ENCODE measurements at regions not wholly inside any gene's neighbourhood (a gene's known extent, or its start where the extent isn't known, plus 50 kb on each side); places are given as distances from the start of the nearest gene placed in this dataset.
"Not testable (repeated sequence)": the region's sequence is repeated elsewhere in the genome, so short reads cannot be mapped to it uniquely, and the experiment has no call there.

- no peak for FAIRE-seq
Measured at GRCh38 chr13:79966059-79966458, 374.9 kb downstream of the SPRY2 start.

GRCh38 chr13:79946556-79946955, 394.4 kb downstream of the SPRY2 start:
- no peak for FAIRE-seq

DNA sequence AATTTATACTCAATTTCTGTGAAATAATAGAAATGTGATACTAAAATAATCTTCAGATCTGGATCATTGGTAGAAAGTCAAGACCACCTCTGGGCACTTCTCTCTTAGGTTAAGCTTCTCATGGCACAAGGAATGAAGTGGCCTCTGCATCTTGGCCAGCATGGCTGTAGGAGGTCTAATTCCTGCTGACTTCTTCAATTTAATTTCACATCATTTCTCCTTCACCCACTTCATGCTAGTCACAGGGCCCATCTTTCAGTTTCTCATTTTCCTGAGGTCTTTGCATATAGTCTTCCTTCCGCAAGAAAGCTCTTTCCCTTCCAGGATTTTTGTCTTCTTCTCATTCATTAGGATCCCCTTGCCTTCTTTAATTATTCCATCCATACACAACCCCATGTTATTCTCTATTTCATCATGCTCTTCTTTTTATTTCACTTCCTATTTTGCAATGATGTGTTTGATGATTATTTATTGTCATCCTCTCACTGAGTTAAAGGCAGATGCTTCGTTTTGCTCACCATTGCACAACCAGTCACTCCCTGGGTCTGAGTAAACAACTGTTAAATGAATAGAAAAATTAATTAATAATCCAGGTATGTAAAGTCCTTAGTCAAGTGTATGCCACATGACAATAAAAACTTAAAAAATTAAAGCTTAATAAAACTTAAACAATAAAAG, 397.4 kb downstream of the SPRY2 start:
- FAIRE-seq, result no peak

DNA sequence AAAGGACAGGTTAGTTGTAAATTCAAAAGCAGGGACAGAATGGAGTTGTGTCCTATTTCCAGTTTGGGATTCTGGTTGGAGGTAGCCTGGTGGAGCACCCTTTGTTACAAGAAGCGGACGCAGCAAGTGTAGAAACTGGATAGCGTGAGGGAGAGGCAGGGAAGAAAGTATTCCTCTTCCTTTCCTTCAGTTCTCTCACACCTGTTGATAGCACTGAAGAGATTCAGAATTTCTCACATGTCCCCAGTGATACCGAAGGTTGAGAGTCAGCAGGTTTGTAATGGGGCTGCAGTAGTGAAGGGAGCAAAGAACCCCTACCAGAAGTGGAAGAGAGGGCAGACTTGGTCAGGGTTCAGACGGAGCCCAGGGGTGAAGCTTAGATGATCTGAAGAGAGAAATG, 399.2 kb downstream of the SPRY2 start:
- no peak for FAIRE-seq

- FAIRE-seq, result no peak
Measured at GRCh38 chr13:79939689-79940088, 401.2 kb downstream of the SPRY2 start.

DNA sequence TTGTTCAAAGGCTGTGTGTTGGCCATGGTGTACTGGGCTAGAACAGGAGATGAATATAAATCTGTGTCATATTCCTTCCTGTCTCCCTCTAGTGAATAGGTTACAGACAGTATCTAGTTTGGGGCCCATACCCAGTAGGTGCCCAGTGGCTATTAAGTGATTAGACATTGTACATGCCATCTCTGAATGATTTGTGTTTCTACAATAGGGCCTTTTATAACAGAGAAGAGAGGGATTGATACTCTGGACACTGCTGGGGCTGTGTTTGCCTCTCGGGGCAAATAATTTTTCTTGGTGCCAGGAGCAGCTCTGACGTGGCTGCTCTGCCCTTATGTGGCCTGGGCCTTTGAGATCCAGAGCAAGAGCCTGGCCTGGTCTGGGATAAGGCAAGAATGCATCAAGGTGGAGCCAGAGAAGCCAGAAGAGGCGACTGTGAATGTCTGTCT, 403.1 kb downstream of the SPRY2 start:
- no peak for FAIRE-seq

- FAIRE-seq, result no peak
Measured at GRCh38 chr13:79937311-79937710, 403.6 kb downstream of the SPRY2 start.

DNA sequence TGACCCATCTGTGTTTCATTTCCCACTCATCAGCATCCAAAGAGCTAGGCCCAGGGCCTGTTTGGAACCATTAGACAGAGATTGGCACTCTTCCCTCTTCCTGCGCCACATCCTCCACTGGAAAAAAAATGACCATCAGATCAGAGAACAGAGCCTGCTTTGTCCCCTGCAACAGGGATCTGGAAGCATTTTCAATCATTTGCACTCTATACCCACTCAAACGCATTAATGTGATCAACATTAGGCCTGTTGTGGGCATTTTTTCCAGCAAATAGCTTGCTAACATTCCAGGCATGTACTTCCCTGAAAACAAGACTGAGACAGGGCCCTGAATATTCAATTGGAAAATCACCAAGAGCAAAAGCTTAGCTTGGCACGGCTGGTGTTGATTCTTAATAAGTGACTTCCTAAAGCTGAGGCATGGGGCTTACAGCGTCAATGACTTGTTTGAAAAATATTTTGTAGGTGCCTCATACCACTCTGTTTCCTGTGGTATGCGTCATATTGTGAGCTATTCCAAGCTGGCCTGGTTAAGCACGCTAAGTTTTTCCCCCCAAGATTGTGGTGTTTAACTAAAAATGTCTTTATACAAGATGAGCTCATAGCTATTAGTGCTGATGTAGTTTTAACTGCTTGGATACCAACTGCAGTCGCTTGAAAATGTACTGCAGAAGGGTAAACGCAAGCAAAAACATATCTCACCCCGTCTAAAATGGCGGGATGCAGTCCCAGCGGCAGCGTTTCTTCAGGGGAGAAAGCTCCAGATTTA, 404.4 kb downstream of the SPRY2 start:
- no peak for FAIRE-seq

GRCh38 chr13:79935121-79935520, 405.8 kb downstream of the SPRY2 start:
- FAIRE-seq, result no peak

DNA sequence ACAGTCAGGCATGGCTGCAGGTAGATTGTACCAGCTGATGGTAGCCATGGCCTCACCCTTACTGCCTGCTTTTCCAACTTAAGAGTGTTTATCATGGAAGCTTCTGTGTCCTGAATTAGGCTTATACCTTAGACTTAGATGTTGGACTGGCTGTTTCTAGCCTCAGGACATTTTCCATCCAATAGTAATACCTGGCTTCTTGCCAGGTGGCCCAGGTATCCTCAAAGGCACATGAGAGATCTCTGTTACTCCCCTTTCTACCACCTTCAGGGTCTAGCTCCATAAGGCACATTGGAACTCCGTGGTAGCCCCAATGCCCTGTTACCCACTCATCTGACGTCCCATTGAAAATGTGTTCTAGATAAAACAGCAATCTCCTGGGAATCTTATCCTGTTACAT, 407.5 kb downstream of the SPRY2 start:
- no peak for FAIRE-seq

- FAIRE-seq, result no peak
Measured at GRCh38 chr13:79932556-79932955, 408.4 kb downstream of the SPRY2 start.

GRCh38 chr13:79923973-79924556, 416.9 kb downstream of the SPRY2 start:
- not testable (repeated sequence) for FAIRE-seq

DNA sequence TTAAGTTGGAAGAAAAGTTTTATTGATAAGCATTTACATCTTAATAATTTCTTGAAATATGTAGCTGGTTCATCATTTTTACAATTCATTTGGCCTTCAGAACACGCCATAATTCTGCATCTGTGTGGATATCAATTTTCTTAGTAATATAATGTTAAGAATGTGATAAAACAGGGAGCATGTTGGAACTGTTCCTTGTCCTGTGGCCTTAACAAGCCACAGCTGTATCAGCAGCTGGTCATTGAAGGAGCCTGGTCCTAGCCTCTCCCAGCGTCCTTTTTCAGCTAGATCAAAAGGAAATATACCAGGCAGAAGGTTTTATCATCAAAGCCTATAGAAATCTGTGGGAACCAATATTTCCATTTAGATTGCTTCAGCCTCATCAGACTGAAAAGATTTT, 421.8 kb downstream of the SPRY2 start:
- FAIRE-seq, result no peak

GRCh38 chr13:79918620-79919019, 422.3 kb downstream of the SPRY2 start:
- FAIRE-seq, result no peak

DNA sequence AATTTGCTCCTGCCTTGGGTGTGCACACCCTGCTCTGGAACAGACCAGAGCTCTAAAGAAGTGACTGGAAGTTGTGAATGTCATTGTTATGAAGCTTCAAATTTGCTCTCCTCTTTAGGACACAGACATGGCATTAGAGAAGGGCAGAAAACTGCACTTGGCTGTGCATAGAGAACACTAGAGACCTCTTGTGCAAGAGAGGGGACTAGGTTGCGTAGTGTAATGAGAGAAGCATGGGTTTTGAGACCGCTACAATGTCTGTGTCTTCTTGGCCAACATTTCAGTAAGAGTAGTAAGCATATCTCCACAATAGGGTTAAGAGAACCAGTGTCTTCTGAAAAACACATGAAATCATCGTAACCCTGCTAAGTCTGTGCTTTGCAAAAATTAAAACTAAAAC, 423.3 kb downstream of the SPRY2 start:
- no peak for FAIRE-seq

DNA sequence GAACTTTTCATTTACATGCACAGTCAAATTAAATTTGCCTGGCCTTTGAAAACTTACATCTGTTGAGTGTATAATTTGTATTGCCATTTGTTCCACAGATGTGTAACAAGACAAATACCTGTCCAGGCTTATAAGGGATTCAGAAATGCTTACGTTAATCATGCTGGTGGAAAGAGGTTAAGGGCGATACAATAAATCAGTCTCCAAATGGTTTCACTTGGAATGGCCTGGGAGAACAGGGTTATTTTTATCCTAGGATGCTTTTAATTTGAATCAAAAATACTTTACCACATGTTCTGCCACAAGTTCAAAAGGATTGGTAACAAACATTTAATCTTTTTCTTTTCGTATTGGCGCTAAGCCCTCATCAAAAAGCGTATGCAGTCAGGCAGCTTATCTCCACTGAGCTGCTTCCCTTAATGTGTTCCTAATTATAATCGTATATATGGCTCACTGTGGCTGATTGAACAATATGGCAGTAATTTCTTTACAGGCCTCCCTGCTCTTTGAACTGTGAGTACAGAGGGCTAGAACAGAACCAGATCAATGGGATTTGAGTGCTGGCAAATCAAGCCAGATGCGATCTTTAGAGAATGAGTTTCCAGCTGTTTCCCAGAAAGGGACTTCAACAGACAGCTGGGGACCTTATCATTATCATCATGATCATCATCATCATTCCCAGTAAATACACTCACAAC, 425.7 kb downstream of the SPRY2 start:
- FAIRE-seq, result no peak

DNA sequence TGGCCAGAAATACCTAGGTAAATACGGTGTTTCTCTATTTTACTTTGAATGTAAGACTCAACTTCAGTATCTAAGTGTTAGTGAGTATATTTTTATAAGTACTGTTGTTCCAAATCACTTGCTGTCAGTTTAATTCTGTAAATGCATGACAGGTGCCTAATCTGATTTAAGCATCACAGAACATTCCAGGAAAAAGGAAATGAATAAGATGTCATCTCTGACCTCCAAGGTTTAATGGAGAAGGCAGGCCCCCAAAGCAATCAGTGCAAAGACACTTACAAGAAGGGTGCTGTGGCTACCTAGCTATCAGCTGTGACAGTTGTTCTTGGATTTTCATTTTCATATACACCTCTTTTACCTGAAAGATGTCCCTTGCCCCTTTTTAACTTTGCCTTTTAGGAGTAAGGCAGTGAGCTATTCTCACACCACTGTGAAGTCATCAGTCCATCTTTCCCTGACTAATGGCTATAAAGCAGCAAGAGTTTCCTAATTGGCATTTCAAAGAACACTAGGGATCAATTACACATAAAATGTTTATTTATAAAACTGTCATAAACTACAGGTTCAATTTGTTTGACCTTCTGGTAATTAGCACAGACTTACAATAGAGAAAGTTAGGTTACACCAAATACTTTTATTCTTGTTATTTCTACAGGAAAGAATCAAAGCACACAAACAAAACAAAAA, 427.6 kb downstream of the SPRY2 start:
- FAIRE-seq, result no peak

DNA sequence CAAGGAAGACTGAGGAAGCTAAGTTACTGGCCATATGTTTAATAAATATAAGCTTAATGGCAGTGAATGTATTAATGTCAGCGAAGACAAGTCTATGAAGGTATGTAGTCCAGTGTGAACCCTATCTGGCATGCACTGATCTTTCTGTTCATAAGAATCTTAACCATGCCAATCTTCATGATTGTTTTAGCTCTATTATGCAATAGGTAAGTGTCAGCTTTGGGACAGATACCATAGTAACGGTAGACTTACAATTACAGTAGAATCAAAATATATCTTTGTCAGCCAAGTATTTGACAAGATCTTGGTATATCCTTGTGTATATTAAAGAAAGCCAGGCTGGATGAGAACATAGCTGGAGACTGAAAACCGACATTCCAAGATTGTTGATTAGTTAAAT, 428.5 kb downstream of the SPRY2 start:
- FAIRE-seq, result no peak

DNA sequence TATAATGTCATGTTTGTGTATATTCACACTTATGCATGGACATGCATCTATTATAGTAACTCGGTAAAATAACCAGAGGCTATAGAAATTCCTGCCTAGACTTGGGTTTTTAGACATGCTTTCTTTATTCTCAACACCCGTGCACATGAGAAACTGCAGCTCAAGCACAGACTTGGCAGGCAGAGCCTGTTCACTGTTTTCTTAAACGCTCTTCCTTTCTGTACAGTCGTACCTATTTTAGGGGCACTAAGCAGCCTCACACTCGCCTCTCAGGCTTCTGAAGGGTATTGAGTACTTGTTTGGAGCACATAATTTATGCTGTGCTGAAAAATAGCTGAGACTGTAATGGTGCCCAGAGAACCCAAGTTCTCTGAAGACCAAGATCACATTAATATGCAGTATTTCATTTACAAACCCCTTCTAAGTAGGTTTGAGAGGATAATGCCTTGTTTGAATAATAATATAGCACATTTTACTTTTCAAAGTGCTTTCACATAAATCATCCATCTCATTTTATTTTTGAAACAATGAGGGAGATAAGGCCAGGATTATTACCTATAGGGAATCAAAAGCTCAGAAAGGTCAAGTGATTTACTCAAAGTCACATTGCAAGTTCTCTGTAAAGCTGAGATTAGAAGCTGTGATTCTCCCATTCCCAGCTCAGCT, 429.9 kb downstream of the SPRY2 start:
- no peak for FAIRE-seq

DNA sequence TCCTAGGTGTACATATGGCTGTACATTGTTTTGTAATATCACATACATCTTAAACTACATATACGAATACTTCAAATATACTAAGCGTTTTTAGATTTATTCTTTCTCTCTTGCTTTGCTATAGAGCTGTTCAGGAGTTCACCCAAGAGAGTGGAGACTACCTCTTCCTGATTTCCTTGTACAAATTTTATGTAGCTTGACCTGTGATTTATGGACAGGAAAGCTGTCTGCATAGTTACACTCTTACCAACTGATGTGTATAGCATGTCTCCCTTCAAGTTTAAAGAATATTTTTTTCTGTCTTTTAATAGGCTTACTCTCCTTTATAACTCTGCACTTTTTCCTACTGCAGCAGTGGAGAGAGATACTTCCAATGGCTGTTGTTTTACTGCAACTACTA, 428.7 kb downstream of the NDFIP2 start:
- no peak for FAIRE-seq

DNA sequence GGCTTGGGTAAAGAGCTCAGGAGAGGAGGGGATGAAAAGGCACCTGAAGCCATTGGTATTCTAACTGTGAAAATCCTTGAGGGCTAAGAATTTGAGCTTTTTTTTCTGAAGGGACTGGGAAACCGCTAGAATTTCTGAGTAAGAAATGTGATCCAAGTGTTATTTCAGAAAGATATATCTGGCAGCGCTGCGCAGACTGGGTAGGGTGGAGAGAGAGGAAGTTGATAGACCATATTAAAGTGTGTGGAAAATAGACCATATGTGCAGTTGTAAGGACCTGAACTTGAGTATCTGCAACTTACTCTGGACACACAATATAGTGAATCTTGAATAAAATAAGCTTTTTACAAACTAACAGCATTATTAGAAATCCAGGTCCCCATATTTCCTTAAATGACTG, 427.4 kb downstream of the NDFIP2 start:
- FAIRE-seq, result no peak

DNA sequence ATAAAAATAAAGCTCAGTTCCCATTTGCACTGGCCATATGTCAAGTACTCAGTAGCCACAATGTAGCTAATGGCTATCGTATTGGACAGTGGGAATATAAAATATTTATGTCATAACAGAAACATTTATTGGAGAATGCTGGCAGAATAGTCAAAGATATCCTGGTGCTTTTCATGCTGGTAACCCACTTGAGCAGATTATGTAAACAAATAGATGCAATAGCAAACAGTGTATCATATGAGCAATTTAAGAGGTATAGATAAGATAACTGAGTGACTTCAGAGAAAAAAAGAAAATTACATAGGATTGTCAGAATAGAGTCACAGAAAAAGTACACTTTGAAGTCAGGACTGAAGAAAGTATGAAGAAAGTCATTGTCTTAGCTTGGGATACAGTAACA, 426.6 kb downstream of the NDFIP2 start:
- FAIRE-seq, result no peak

Data from TTC549 (cell line).